ENCODE measurements at regions not wholly inside any gene's neighbourhood (a gene's known extent, or its start where the extent isn't known, plus 50 kb on each side); places are given as distances from the start of the nearest gene placed in this dataset.

- TF ChIP-seq CTCF (IDR thresholded peaks at IDR 0.05) (no peak), POLR2AphosphoS5 (IDR thresholded peaks at IDR 0.05; ENCODE audit: low read depth, low read length) (no peak), TCF7L2 (IDR thresholded peaks at IDR 0.05; ENCODE audit: low read depth, low read length) (no peak), REST (IDR thresholded peaks at IDR 0.05; ENCODE audit: insufficient read depth in 1 of 2, low read depth in 2 of 2, low read length in 1 of 2) (no peak)
These were observed 1235.2 kb downstream of the TBC1D22A start for GRCh38 chr22:47997612-47998011.

Data from Panc1 (cell line).